HepG2 (cell line): ENCODE measurements at regions not wholly inside any gene's neighbourhood (a gene's known extent, or its start where the extent isn't known, plus 50 kb on each side); places are given as distances from the start of the nearest gene placed in this dataset.

Experiments used
- AHDC1 ChIP-seq: sonication (generic); formaldehyde crosslinking; IDR thresholded peaks from 2 replicates; pipeline ENCODE4 v1.5.1; 2020; ENCODE audit warnings: mild to moderate bottlenecking, missing genetic modification reagents, borderline replicate concordance
- ATF7-NPFF ChIP-seq: sonication (generic); formaldehyde crosslinking; IDR thresholded peaks from 2 replicates; pipeline ENCODE4 v1.8.1; 2023; ENCODE audit warnings: mild to moderate bottlenecking, low read depth, missing genetic modification reagents, moderate library complexity
- ESRRA ChIP-seq: sonication (generic); formaldehyde crosslinking; IDR thresholded peaks from 2 replicates; pipeline ENCODE4 v1.5.1; 2020; ENCODE audit warnings: mild to moderate bottlenecking, low read depth, missing genetic modification reagents
- HMG20A ChIP-seq: IDR thresholded peaks from 2 replicates; pipeline ENCODE4 v1.6.1; 2016; ENCODE audit warnings: borderline replicate concordance
- NFIB ChIP-seq: sonication (generic); formaldehyde crosslinking; IDR thresholded peaks from 2 replicates; pipeline ENCODE4 v1.9.0; 2021; ENCODE audit warnings: missing genetic modification reagents, mild to moderate bottlenecking, borderline replicate concordance
- SNRNP70 ChIP-seq: fragments of 200-400 bp; formaldehyde crosslinking; IDR thresholded peaks from 2 replicates; pipeline ENCODE4 v1.6.1; 2017; ENCODE audit warnings: mild to moderate bottlenecking, low read depth, low read length, moderate library complexity
- THRA ChIP-seq: sonication (generic); formaldehyde crosslinking; IDR thresholded peaks from 2 replicates; pipeline ENCODE4 v1.4.0; 2020; ENCODE audit warnings: missing genetic modification reagents, borderline replicate concordance
- XBP1 ChIP-seq: sonication (generic); formaldehyde crosslinking; IDR thresholded peaks from 2 replicates; pipeline ENCODE4 v1.5.0; 2020; ENCODE audit warnings: missing genetic modification reagents
- ZNF574 ChIP-seq: sonication (generic); formaldehyde crosslinking; IDR thresholded peaks from 2 replicates; pipeline ENCODE4 v1.4.0; 2020; ENCODE audit warnings: missing genetic modification reagents
- ZSCAN31 ChIP-seq: sonication (generic); formaldehyde crosslinking; IDR thresholded peaks from 2 replicates; pipeline ENCODE4 v1.5.0; 2020; ENCODE audit warnings: low read depth, mild to moderate bottlenecking, missing genetic modification reagents

GRCh38 chrY:14256817-14257168 is 200.8 kb downstream of the VCY1B start (continued):
- TF ChIP-seq AHDC1 (no peak), XBP1 (no peak), ESRRA (CRISPR knock-in tag) (no peak), THRA (CRISPR knock-in tag) (no peak), ATF7-NPFF (CRISPR knock-in tag) (no peak), ZSCAN31 (CRISPR knock-in tag) (no peak), NFIB (no peak), ZNF574 (no peak), HMG20A (no peak), SNRNP70 (no peak)
